HK-2 (cell line): ENCODE measurements at regions not wholly inside any gene's neighbourhood (a gene's known extent, or its start where the extent isn't known, plus 50 kb on each side); places are given as distances from the start of the nearest gene placed in this dataset.

ENCODE experiments used
- DNase-seq: peaks from one replicate; pipeline ENCODE4 v3.0.0-alpha.2; 2018; ENCODE audit not compliant: unreplicated experiment

GRCh38 chr20:56060486-56060885, 55.2 kb upstream of the CBLN4 start:
- no peak for DNase-seq

DNA sequence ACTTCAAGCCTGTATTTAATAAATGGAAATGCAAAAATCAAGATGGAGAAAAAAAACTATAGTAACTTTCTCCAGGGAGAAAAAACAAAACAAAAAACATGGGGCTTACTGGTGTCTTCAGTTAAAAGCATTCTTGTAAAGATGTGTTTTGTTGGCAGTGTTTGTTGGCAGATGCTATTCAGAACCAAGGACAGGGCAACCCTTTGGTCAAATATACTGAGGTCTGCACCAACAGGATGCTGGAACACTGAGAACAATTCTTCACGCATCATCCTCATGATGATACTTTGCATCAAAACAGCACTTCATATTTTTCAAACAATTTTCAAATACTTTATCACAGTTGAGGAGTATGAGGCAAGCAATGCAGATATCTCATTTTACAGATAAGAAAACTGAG, 63.7 kb upstream of the CBLN4 start:
- DNase-seq, result no peak

GRCh38 chr20:56072165-56072564, 66.8 kb upstream of the CBLN4 start:
- no peak for DNase-seq

GRCh38 chr20:56088375-56088774, 83.1 kb upstream of the CBLN4 start:
- no peak for DNase-seq

DNA sequence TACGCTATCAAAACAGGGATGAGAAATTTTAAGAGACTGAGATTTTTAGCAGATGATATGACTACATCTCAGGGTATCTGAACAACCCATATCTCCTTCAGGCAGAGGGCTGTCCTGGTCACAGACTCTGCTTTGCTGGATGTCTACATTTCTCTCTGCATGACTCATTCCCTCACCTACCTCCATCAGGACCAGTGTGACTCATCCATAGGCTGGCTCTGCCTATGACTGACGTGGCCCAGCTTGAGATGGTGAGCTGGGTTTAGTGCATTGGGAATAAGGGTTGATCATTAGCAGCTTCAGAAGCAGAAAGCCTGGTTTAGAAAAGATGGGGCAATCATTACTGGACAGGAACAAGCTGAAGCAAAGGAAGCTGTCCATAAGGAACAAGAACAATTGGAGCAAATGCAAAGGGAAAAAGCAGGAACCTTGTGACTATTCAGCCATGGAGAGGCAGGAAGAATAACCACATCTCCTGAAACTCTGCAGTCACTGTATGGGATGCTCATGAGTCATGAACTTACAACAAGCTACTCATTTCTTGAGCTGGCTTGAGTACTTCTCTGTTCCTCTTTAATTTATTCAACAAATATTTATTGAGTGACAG, 86.4 kb upstream of the CBLN4 start:
- DNase-seq, result peak; percentile 36

DNA sequence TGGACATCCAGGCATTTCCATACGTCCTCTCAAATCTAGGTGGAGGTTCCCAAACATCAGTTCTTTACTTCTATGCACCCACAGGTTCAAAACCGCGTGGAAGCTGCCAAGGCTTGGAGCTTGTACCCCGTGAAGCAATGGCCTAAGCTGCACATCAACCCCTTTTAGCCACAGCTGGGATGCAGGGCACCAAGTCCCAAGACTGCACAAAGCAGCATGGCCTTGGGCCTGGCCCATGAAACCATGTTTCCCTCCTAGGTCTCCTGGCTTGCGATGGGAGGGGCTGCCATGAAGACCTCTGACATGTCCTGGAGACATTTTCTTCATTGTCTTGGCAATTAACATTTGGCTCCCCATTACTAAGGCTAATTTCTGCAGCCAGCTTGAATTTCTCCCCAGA, 88.9 kb upstream of the CBLN4 start:
- DNase-seq, result no peak

GRCh38 chr20:56098981-56099500, 93.7 kb upstream of the CBLN4 start:
- DNase-seq, result no peak

DNA sequence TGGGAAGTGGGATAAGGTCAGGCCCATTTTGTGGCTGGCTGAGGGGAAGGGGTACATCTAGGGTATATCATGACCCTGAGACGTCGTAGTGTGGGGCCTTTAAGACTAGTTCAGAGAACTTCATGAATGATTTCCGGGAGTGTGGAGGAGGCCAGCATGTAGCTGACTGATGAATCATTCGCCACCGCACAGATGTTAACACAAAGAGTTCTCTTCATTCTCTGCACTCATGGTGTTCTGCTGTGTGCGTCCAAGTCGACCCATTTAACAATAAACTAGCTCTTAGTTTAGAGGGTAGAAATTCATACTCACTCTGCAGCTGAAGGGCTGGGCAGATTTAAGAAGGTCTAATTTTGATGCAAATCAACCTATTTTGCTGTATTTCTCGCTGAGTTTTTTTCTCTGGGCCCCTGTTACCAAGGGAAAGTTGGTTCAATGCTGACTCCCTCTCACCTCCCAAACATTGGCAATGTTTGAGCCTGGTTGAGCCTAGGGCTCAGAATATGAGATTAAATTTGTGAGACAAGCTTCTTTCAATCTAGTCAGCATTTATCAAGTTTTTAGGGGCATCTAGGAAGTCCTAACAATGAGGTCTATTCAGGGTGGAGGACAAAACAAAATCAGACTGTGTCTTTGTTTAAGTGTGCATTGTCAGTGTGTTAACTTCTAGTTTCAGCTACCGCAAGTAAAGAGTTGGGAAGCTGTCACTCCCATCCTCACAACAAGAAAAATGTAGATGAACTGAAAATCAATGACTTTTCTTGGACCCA, 106.8 kb upstream of the CBLN4 start:
- DNase-seq, result no peak

DNA sequence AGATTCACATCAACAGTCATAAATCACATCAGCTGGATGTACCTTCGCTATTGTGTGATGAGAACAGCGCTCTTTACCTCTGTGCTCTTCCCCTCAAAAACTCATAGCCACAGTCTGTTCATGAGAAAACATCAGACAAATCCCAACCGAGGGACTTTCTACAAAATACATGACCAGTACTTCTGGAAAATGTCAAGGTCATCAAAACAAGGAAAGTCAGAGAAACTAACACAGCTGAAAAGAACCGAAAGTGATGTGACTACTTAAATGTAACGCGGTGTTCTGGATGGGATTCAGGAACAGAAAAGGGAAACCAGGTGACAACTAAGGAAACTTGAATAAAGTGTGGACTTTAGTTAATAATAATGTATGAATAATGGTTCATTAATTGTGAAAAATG, 112.0 kb upstream of the CBLN4 start:
- DNase-seq, result no peak

DNA sequence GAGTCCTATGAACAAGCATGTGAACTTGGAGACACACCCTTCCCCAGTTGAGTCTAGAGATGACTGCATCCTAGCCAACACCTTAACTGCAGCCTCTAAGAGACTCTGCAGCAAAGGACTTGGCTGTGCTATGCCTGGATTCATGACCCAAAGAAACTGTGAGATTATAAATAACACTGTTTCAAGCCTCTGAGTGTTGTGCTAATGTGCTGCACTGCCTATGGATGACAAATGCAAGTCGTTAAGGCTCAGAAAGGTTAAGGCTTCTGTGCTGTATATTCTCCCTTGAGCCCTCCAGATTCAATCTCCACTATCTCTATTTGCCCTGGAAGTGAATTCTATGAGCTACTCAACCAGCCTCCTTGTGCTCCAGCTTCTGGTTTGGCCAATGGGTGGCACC, 116.5 kb upstream of the CBLN4 start:
- no peak for DNase-seq

GRCh38 chr20:56143759-56144158, 104.8 kb upstream of the MC3R start:
- DNase-seq, result no peak

DNA sequence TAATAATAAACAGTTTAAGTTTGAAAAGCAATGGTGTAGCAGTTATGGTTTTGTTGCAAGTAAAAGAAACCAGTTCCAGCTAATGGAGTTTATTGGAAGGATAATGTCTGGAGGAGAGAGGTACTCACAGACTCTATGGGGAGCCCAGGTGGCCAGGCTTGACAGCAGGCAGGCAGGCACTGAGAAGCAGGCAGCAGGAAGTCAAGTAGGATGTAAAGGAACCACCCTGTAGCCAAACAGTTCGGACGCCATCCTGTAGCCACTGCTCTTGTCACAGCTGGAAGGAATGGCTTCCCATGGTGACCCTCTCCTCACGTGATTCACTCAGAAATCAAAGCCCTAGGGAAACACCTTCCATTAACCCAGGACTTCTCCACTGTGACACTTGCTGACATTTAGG, 96.7 kb upstream of the MC3R start:
- DNase-seq, result no peak

DNA sequence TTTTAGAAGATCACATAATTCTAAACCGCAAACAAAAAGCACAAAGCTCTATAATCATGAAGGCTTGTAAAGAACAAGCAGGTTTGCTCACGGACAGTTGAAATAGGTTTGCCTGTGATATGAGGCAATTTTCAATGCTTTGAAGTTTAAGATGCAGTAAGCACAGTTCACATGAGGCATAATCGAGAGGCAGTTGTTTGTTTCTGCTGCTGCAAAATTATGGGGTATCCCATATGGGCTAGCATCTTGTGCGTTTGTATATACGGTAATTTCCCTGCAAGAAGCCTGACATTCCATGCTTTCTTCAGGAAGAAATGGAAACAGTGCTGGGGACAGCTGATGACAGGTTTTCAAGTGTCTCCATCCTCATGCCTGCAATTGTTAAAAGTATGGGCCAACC, 94.6 kb upstream of the MC3R start:
- DNase-seq, result no peak

DNA sequence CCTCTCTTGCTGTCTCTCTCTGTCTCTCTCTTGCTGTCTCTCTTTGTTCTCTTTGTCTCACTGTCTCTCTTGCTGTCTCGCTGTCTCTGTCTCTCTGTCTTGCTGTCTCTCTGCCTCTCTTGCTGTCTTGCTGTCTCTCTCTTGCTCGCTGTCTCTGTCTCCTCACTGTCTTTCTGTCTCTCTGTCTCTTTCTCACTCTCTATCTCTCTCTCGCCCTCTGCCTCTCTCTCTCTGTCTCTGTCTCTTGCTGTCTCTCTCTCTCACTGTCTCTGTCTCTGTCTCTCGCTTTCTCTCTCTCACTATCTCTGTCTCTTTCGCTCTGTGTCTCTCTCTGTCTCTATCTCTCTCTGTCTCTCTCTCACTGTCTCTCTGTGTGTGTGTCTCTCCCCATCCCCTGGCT, 92.9 kb upstream of the MC3R start:
- DNase-seq, result no peak

DNA sequence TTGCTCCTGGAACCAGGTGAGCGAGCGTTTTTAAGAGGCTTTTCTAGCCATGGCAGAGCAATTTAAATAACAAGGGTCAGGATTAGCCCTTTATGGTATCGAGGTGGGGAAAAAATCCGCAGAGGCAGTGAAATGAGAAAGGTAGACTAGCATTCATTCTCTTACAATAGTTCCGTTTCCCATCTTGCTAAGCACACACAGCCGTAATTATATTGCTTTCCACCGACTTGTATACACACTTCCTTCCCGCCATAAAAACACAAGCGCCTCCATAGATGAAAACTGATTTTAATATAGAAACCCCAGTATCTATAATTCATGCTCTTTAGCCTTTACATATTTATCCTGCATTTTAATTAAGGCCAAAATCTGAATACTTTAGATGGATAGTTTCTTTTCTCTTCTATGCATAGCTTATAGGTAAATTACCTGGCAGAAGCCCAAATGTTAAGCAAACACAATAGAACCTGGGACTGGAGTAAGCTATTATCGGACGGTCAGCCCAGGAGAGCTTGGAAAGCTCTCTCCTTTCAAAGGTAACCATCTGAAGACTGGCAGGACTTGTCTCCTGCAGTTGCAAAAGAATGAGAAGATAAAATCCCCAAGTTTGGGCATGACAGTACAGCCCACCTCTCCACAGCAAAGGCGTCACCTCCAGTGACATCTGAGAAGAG, 90.9 kb upstream of the MC3R start:
- DNase-seq, result no peak

- DNase-seq, result no peak
Measured at GRCh38 chr20:56158489-56158888, 90.0 kb upstream of the MC3R start.

- no peak for DNase-seq
Measured at GRCh38 chr20:56160956-56161355, 87.6 kb upstream of the MC3R start.

GRCh38 chr20:56163806-56164205, 84.7 kb upstream of the MC3R start:
- DNase-seq, result peak; percentile 6

- no peak for DNase-seq
Measured at GRCh38 chr20:56166781-56167465, 81.6 kb upstream of the MC3R start.

- DNase-seq, result peak; percentile 15
Measured at GRCh38 chr20:56171087-56172012, 77.2 kb upstream of the MC3R start.

- DNase-seq, result no peak
Measured at GRCh38 chr20:56173438-56173837, 75.1 kb upstream of the MC3R start.
